Ramos (cell line): ENCODE measurements at regions not wholly inside any gene's neighbourhood (a gene's known extent, or its start where the extent isn't known, plus 50 kb on each side); places are given as distances from the start of the nearest gene placed in this dataset.

Experiments used
- in situ Hi-C: fragments of 300-500 bp; cut with MboI; formaldehyde crosslinking; loops from one replicate; pipeline ENCODE4 v1.14.3; 2022; ENCODE audit warnings: low sequenced_read_pairs; ENCODE audit not compliant: unreplicated experiment

DNA sequence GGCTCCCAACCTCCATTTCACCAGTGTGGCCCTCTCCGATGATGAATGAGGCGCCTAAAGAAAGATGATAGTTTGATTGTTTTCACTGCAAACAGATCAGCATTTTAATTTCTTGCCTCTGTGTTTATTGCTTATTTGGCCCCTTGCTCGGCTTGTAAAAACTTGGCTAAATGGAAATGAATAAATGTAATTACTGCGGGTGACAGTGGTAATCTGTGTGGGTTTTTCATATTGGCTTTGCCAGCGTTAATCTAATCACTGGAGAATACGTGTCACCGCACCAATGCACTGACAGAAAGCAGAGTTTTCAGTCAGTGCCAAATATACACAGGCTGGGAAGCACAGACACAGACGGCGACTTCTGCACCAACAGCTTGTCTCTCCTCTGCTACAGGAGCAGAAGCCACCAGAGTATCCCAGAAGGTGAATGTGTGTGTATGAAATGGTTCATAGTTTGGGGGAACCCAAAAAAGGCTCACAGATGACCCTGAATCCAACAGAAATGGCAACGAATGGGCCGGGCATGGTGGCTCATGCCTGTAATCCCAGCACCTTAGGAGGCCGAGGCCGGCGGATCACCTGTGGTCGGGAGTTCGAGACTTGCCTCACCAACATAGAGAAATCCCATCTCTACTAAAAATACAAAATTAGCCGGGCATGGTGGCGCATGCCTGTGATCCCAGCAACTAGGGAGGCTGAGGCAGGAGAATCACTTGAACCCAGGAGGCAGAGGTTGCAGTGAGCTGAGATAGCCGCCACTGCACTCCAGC is 534.0 kb downstream of the PKHD1 start:
- in situ Hi-C loops, result no loop called here

DNA sequence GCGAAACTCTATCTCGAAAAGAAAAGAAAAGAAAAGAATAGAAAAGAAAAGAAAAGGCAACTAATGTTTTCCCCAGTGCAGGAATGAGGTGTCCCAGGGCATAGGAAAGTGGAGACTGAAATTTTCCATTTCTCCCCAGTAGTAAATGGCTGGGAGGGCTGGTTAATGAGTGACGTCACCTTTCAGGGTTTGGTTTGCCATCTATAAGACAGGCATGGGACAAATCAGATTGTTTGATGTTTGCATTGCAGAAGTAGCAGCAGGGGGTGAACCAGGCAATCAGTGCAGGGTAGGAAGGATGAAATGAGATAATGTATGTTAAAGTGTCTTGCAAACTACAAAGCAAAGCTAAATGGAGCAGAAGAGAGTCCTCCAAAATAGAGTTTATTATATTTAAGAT is 533.4 kb downstream of the PKHD1 start:
- in situ Hi-C loops, result no loop called here

DNA sequence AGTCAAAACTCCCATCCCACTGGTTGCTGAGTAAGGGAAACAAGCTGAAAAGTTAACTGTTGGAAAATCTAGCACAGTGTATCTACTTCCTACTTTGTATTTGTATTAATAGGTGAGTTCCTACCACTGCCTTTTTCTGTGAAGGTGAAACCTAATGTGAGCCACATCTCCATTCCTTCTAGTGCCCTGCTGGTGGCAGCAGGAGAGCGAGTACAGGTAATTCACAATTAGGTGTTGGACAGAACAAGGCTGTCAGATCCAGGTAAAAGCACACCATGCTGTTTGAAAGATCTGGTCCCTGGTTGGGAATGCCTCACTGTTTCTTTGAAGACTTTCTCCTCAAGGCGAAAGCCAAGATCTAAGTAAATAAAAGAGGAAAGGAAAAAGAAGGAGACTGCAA is 528.4 kb downstream of the PKHD1 start:
- in situ Hi-C loops, result no loop called here

DNA sequence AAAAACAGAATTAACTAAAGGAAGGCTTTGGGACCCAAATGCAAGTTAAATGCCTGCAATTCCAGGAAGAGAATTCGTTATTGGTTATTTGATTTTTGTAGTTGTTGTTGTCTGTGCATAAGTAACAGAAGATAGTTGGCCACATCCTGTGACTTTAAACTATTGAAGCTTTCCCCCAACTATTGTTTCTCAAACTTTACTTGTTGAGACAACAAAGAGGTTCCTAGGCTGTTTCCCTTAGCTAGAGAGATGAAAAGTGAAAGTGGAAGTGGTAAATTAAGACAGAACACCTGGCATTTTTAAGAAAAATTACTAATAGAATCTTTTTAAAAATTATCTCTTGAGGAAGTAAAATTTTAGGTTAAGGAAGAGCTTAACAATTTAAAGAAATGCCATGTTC is 525.2 kb downstream of the PKHD1 start:
- in situ Hi-C loops, result no loop called here
